ENCODE measurements at regions not wholly inside any gene's neighbourhood (a gene's known extent, or its start where the extent isn't known, plus 50 kb on each side); places are given as distances from the start of the nearest gene placed in this dataset.

DNA sequence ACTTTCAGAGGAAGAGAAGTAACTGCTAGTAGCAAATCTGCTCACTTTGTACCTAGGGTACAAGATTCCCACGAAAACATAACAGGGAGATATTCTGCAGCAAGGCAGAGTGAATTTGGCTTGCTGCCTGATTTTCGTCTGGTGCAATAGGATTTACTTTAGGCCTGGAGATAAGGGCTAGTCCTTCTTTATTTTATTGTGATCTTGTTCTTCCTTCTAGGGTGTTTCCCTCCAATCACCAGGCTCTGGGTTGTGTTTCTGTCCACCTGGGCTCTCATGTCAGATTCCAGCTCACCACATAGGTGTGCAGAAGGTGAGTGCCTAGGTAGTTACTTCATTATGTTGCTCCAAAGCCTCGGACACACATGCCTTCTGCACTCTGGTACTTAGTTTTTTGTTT lies 211.8 kb upstream of the RGMA start:
- no peak for TF ChIP-seq CTCF (conservative IDR thresholded peaks at IDR 0.05)
- no peak for TF ChIP-seq ZFX (IDR thresholded peaks at IDR 0.05)

Measured in C4-2B (cell line).